Nephron (organoid): ENCODE measurements at regions not wholly inside any gene's neighbourhood (a gene's known extent, or its start where the extent isn't known, plus 50 kb on each side); places are given as distances from the start of the nearest gene placed in this dataset.

ENCODE experiments used
- H3K27ac Mint-ChIP-seq, 3 experiments: 2 replicates each; pipeline ENCODE4 v1.8.0; 2020; ENCODE audit warnings: mixed read lengths in 3 of 3, mild to moderate bottlenecking in 2 of 3, moderate library complexity in 1 of 3
- H3K27me3 Mint-ChIP-seq: 2 replicates; pipeline ENCODE4 v1.8.0; 2021; ENCODE audit warnings: low read depth, mild to moderate bottlenecking, moderate library complexity, mixed read lengths
- H3K36me3 Mint-ChIP-seq: 2 replicates; pipeline ENCODE4 v1.8.0; 2020; ENCODE audit warnings: low read depth, mixed read lengths
- H3K4me1 Mint-ChIP-seq: 2 replicates; pipeline ENCODE4 v1.8.0; 2020; ENCODE audit warnings: mixed read lengths
- H3K4me3 Mint-ChIP-seq, 3 experiments: 2 replicates each; pipeline ENCODE4 v1.8.0; 2020; ENCODE audit warnings: mild to moderate bottlenecking in 3 of 3, mixed read lengths in 3 of 3, moderate library complexity in 2 of 3
- H3K9me3 Mint-ChIP-seq: 2 replicates; pipeline ENCODE4 v1.8.0; 2020; ENCODE audit warnings: mixed read lengths
- CTCF ChIP-seq, 3 experiments: fragments of 200-600 bp; sonication (generic); IDR thresholded peaks; one replicate each; pipeline ENCODE4 v1.5.0; 2021; ENCODE audit warnings: antibody characterized with exemption in 3 of 3; ENCODE audit not compliant: unreplicated experiment in 3 of 3

- H3K9me3 Mint-ChIP-seq: no peaks in the 10 kb centered on the region
- peaks cover 40% of the 10 kb centered on the region for H3K4me1 Mint-ChIP-seq
- H3K4me3 Mint-ChIP-seq: no peak overlapping the region
- peak overlapping the region; percentile 90 to 93 (median 93) for H3K27ac Mint-ChIP-seq
- TF ChIP-seq CTCF (IDR thresholded peaks at IDR 0.05; ENCODE audit: unreplicated experiment in 3 of 3): no peak
- peaks cover 6% of the 10 kb centered on the region for H3K27me3 Mint-ChIP-seq
- no peaks in the 10 kb centered on the region for H3K36me3 Mint-ChIP-seq
Measured at GRCh38 chr14:31949709-31950108, 127.4 kb upstream of the ARHGAP5 start.

GRCh38 chr14:31950331-31950730 lies 126.8 kb upstream of the ARHGAP5 start:
- peaks cover 40% of the 10 kb centered on the region for H3K4me1 Mint-ChIP-seq
- no peaks in the 10 kb centered on the region for H3K36me3 Mint-ChIP-seq
- peak overlapping the region; percentile 2 to 54 (median 39) for H3K4me3 Mint-ChIP-seq
- no peaks in the 10 kb centered on the region for H3K9me3 Mint-ChIP-seq
- TF ChIP-seq CTCF (IDR thresholded peaks at IDR 0.05; ENCODE audit: unreplicated experiment in 3 of 3): no peak
- peaks cover 6% of the 10 kb centered on the region for H3K27me3 Mint-ChIP-seq
- peak overlapping the region; percentile 90 to 93 (median 93) for H3K27ac Mint-ChIP-seq

GRCh38 chr14:31950764-31951637 lies 126.1 kb upstream of the ARHGAP5 start:
- peak overlapping the region; percentile 90 to 93 (median 93) for H3K27ac Mint-ChIP-seq
- no peaks in the 10 kb centered on the region for H3K9me3 Mint-ChIP-seq
- H3K4me3 Mint-ChIP-seq: peak overlapping the region; percentile 2 to 54 (median 39)
- peak in 1 of 3 experiments; percentile 6 for TF ChIP-seq CTCF (IDR thresholded peaks at IDR 0.05; ENCODE audit: unreplicated experiment in 3 of 3)
- H3K27me3 Mint-ChIP-seq: peaks cover 6% of the 10 kb centered on the region
- H3K4me1 Mint-ChIP-seq: peaks cover 40% of the 10 kb centered on the region
- no peaks in the 10 kb centered on the region for H3K36me3 Mint-ChIP-seq

GRCh38 chr14:31951638-31951964 lies 125.5 kb upstream of the ARHGAP5 start:
- no peak for TF ChIP-seq CTCF (IDR thresholded peaks at IDR 0.05; ENCODE audit: unreplicated experiment in 3 of 3)
- Mint-ChIP-seq H3K4me3 (peak overlapping the region; percentile 2 to 39 (median 14)), H3K27me3 (peaks cover 6% of the 10 kb centered on the region), H3K9me3 (peaks cover under 1% of the 10 kb centered on the region), H3K36me3 (no peaks in the 10 kb centered on the region), H3K4me1 (peaks cover 46% of the 10 kb centered on the region), H3K27ac (peak overlapping the region; percentile 90 to 93 (median 93))

- H3K4me1 Mint-ChIP-seq: peaks cover 50% of the 10 kb centered on the region
- no peaks in the 10 kb centered on the region for H3K36me3 Mint-ChIP-seq
- no peak for TF ChIP-seq CTCF (IDR thresholded peaks at IDR 0.05; ENCODE audit: unreplicated experiment in 3 of 3)
- peak overlapping the region in 2 of 3 experiments; percentile 14 to 93 for H3K27ac Mint-ChIP-seq
- H3K27me3 Mint-ChIP-seq: no peaks in the 10 kb centered on the region
- H3K4me3 Mint-ChIP-seq: no peak overlapping the region
- H3K9me3 Mint-ChIP-seq: peaks cover 6% of the 10 kb centered on the region
Measured at GRCh38 chr14:31952573-31952972, 124.5 kb upstream of the ARHGAP5 start.

- no peaks in the 10 kb centered on the region for H3K36me3 Mint-ChIP-seq
- H3K27ac Mint-ChIP-seq: peak overlapping the region in 2 of 3 experiments; percentile 38 to 66
- H3K9me3 Mint-ChIP-seq: peaks cover 6% of the 10 kb centered on the region
- H3K4me3 Mint-ChIP-seq: no peak overlapping the region
- H3K4me1 Mint-ChIP-seq: peaks cover 50% of the 10 kb centered on the region
- TF ChIP-seq CTCF (IDR thresholded peaks at IDR 0.05; ENCODE audit: unreplicated experiment in 3 of 3): no peak
- H3K27me3 Mint-ChIP-seq: no peaks in the 10 kb centered on the region
Measured at GRCh38 chr14:31953210-31953609, 123.9 kb upstream of the ARHGAP5 start.
